Endodermal cell (in vitro differentiated cells): ENCODE measurements at regions not wholly inside any gene's neighbourhood (a gene's known extent, or its start where the extent isn't known, plus 50 kb on each side); places are given as distances from the start of the nearest gene placed in this dataset.

Source experiments
- DNase-seq: peaks from one replicate; pipeline ENCODE4 v3.0.0-alpha.2; 2017
- H3K27ac ChIP-seq: 2 replicates; pipeline ENCODE4 v1.5.1; 2013; ENCODE audit warnings: mild to moderate bottlenecking, low read depth, low read length, moderate library complexity
- H3K27me3 ChIP-seq: 2 replicates; pipeline ENCODE4 v1.6.1; 2013; ENCODE audit warnings: mild to moderate bottlenecking, low read length, moderate library complexity; ENCODE audit not compliant: insufficient read depth, control insufficient read depth, poor library complexity, severe bottlenecking
- H3K36me3 ChIP-seq: 2 replicates; pipeline ENCODE4 v1.7.0; 2013; ENCODE audit warnings: mild to moderate bottlenecking, low read length, moderate library complexity; ENCODE audit not compliant: control insufficient read depth, insufficient read depth
- H3K4me1 ChIP-seq: one replicate; pipeline ENCODE4 v1.7.0; 2013; ENCODE audit warnings: low read length; ENCODE audit not compliant: control insufficient read depth, insufficient read depth
- H3K4me3 ChIP-seq: 2 replicates; pipeline ENCODE4 v1.5.1; 2013; ENCODE audit warnings: mild to moderate bottlenecking, low read length, moderate library complexity
- H3K9ac ChIP-seq: 2 replicates; pipeline ENCODE4 v1.6.1; 2013; ENCODE audit warnings: mild to moderate bottlenecking, low read length, moderate library complexity; ENCODE audit not compliant: poor library complexity, severe bottlenecking; ENCODE audit errors: extremely low read depth
- H3K9me3 ChIP-seq: 2 replicates; pipeline ENCODE4 v1.6.1; 2013; ENCODE audit warnings: mild to moderate bottlenecking, low read length, moderate library complexity; ENCODE audit not compliant: control insufficient read depth
- H3K27ac Mint-ChIP-seq: 2 replicates; pipeline ENCODE4 v1.8.0; 2020; ENCODE audit warnings: mixed read lengths
- H3K27me3 Mint-ChIP-seq: 2 replicates; pipeline ENCODE4 v1.8.0; 2021; ENCODE audit warnings: mild to moderate bottlenecking, mixed read lengths; ENCODE audit not compliant: insufficient read depth
- H3K36me3 Mint-ChIP-seq: 2 replicates; pipeline ENCODE4 v1.8.0; 2020; ENCODE audit warnings: low read depth, mixed read lengths
- H3K4me1 Mint-ChIP-seq: 2 replicates; pipeline ENCODE4 v1.8.0; 2020; ENCODE audit warnings: mixed read lengths
- H3K4me3 Mint-ChIP-seq: 2 replicates; pipeline ENCODE4 v1.8.0; 2020; ENCODE audit warnings: mild to moderate bottlenecking, moderate library complexity, mixed read lengths
- H3K9me3 Mint-ChIP-seq: 2 replicates; pipeline ENCODE4 v1.8.0; 2020; ENCODE audit warnings: mild to moderate bottlenecking, mixed read lengths
- CTCF ChIP-seq: fragments of 200-600 bp; sonication (generic); conservative IDR thresholded peaks from 2 replicates; pipeline ENCODE4 v1.5.0; 2021; ENCODE audit warnings: antibody characterized with exemption, mild to moderate bottlenecking
- WGBS, 2 experiments: methylation state at CpG; one replicate each; pipeline versions ENCODE4 v1.1.5 to v1.1.7; 2013; ENCODE audit warnings: missing lambda C conversion rate in 2 of 2, mixed read lengths in 1 of 2; ENCODE audit not compliant: insufficient coverage in 1 of 2, insufficient read length in 1 of 2; 5-methylcytosine and 5-hydroxymethylcytosine counted together

DNA sequence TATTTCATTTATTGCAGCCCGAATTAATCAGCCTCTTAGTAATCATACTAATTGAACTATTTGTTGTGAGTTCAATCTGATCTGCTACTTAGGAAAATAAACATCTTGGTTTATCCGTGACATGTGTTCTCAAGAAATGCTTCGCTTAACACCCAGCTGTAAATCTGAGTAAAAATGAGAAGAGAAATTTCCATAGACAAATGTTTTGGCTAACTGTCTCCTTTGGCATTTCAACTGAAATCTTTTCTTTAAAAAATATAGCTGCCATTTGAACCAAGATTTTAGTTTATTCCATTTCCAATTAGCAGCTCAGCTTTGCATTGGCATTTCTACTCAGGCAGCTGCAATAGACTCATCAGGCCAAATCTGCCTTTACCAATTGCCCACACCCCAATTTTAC, 180.5 kb upstream of the PTER start:
- TF ChIP-seq CTCF, result no peak
- Histone ChIP-seq H3K4me1 (no peaks in the 10 kb centered on the region), H3K9me3 (peaks cover 28% of the 10 kb centered on the region), H3K4me3 (no peak overlapping the region), H3K27me3 (no peaks in the 10 kb centered on the region), H3K36me3 (no peaks in the 10 kb centered on the region), H3K27ac (no peak overlapping the region), H3K9ac (no peak overlapping the region)
- 86 to 89% methylated on average over 1 to 3 of the region's 3 CpGs for WGBS, 2 experiments
- no peaks in the 10 kb centered on the region for H3K4me1 Mint-ChIP-seq
- H3K27ac Mint-ChIP-seq, result no peak overlapping the region
- DNase-seq, result no peak
- H3K4me3 Mint-ChIP-seq, result no peak overlapping the region
- no peaks in the 10 kb centered on the region for H3K27me3 Mint-ChIP-seq
- peaks cover 50% of the 10 kb centered on the region for H3K9me3 Mint-ChIP-seq
- H3K36me3 Mint-ChIP-seq, result no peaks in the 10 kb centered on the region

DNA sequence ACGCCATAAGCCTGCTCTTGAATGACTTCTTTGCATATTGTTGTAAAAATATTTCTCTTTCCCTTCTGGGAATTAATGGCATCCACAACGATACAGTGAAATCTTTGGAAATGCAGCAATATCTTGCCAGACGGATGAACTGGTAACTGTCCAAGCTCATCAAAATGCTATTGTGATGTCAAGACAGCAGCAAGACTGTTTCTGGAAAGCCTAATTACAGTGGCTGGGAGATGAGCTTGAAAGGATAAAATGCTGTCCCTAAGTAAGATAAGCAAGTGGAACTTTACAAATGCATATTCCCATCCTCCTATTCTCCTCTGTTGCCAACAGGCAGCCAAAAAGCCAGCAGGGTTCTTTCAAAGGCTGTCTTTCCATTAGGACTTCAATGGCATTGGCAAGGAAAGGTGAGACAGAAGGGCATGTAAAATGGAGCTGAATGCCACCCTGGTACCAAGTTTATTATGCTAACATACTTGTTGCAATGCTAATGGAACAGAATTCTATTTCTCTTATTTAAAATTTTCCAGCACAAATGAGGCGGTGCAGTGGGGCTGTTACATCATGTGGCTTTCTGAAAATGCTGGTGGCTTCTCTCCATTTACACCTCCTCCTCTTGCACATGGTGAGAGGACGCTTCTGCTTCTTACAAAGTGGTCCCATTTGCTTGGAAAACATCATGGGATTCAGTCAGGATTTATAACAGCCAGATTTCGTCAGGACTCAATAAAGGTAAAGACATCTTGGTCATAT, 178.3 kb upstream of the PTER start:
- H3K36me3 Mint-ChIP-seq, result no peaks in the 10 kb centered on the region
- no peak for DNase-seq
- WGBS, 2 experiments, result 88 to 91% methylated on average over 6 of the region's 6 CpGs

DNA sequence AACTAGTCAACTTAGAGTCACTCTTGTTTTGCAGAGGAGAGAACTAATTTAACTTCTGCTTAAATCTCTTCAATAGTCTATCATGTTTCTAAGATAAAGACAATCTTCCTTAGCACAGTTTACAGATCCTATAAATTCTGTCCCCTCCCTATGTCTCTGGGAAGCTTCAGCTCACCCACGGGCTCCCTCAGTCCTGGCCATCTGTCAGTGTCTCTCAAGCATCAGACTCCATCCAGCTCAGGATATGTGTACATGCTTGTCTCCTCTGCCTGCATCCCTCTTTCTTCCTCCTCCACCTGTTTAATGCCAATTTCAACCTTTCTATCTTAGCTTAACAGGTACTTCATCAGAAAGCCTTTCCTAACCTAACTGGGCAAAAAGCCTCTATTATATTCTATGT, 177.1 kb upstream of the PTER start:
- Histone ChIP-seq H3K9ac (no peak overlapping the region), H3K4me3 (no peak overlapping the region), H3K27ac (no peak overlapping the region), H3K27me3 (no peaks in the 10 kb centered on the region), H3K4me1 (no peaks in the 10 kb centered on the region), H3K36me3 (no peaks in the 10 kb centered on the region), H3K9me3 (peaks cover 30% of the 10 kb centered on the region)
- H3K27me3 Mint-ChIP-seq, result no peaks in the 10 kb centered on the region
- peaks cover 33% of the 10 kb centered on the region for H3K9me3 Mint-ChIP-seq
- no peak overlapping the region for H3K4me3 Mint-ChIP-seq
- 89% methylated on average over 1 of the region's 1 CpG; no CpG with 5 or more reads in 1 of the 2 experiments for WGBS, 2 experiments
- no peak for DNase-seq
- no peak for TF ChIP-seq CTCF
- no peaks in the 10 kb centered on the region for H3K36me3 Mint-ChIP-seq
- no peak overlapping the region for H3K27ac Mint-ChIP-seq
- no peaks in the 10 kb centered on the region for H3K4me1 Mint-ChIP-seq

More for the DNA sequence above, 178.3 kb upstream of the PTER start:
- Mint-ChIP-seq H3K4me1 (no peaks in the 10 kb centered on the region), H3K27ac (no peak overlapping the region), H3K27me3 (no peaks in the 10 kb centered on the region), H3K4me3 (no peak overlapping the region), H3K9me3 (peaks cover 45% of the 10 kb centered on the region)
- no peak overlapping the region for H3K9ac ChIP-seq
- no peaks in the 10 kb centered on the region for H3K4me1 ChIP-seq
- no peak overlapping the region for H3K27ac ChIP-seq
- H3K9me3 ChIP-seq, result peaks cover 31% of the 10 kb centered on the region
- no peak overlapping the region for H3K4me3 ChIP-seq
- no peaks in the 10 kb centered on the region for H3K36me3 ChIP-seq
- no peak for TF ChIP-seq CTCF
- H3K27me3 ChIP-seq, result no peaks in the 10 kb centered on the region
